ENCODE measurements at regions not wholly inside any gene's neighbourhood (a gene's known extent, or its start where the extent isn't known, plus 50 kb on each side); places are given as distances from the start of the nearest gene placed in this dataset.

DNA sequence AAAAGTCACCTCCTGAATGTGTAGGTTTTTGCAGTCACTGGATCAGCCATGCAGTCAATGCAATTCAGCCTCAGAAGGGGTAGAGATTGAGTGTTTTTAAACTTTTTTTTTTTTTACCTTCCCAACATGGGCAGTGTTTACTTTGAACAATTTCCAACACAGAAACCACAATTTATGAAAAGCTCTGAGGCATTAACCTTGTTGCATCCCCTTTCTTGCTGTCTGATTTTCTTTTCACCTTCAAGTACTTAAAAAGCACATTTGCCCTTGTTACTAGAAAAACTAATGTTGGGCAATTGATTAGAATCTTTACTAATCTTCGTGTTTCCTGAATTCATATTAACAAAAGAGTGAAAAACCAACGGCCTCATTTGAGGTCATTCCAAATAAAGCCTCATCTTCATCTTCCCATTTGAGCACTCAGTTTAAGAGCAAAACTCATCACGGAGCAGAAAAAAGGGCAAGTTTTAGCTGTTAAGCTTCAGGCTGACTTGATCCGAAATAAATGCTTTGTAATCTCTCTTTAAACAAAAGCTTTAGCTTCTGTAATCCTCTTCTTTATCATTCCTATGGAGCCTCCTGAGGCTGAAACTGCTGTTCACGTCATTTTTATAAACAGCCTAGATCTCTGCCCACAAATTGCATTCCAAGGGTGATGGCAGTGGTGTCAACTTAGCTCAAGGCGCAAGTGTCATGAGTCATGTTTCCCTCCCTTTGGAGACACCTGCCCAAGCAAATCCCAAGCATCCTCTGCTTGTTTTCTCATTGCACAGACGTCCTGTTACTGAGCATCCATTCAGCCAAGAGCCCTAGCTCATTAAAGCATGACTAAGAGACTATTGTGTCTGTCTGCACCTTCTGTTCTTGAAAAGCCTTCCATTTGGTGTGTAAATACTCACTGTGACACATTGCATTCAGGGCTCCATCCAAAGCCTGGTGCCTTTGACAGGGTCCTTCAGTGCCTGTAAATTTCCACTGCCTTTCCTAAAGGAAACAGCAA lies 107.7 kb downstream of the HNMT start:
- TF ChIP-seq, protein P1, sequence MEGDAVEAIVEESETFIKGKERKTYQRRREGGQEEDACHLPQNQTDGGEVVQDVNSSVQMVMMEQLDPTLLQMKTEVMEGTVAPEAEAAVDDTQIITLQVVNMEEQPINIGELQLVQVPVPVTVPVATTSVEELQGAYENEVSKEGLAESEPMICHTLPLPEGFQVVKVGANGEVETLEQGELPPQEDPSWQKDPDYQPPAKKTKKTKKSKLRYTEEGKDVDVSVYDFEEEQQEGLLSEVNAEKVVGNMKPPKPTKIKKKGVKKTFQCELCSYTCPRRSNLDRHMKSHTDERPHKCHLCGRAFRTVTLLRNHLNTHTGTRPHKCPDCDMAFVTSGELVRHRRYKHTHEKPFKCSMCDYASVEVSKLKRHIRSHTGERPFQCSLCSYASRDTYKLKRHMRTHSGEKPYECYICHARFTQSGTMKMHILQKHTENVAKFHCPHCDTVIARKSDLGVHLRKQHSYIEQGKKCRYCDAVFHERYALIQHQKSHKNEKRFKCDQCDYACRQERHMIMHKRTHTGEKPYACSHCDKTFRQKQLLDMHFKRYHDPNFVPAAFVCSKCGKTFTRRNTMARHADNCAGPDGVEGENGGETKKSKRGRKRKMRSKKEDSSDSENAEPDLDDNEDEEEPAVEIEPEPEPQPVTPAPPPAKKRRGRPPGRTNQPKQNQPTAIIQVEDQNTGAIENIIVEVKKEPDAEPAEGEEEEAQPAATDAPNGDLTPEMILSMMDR (IDR thresholded peaks at IDR 0.05; ENCODE audit: low read length), result no peak
- no peak for TF ChIP-seq EZH2 (IDR thresholded peaks at IDR 0.05; ENCODE audit: borderline replicate concordance, low read length)
